Activated CD4-positive, CD25-positive, alpha-beta regulatory T cell treated with anti-CD3 and anti-CD28 coated beads, Interleukin-2, amount 50 U/mL, for 24 hours (primary cell): ENCODE measurements at regions not wholly inside any gene's neighbourhood (a gene's known extent, or its start where the extent isn't known, plus 50 kb on each side); places are given as distances from the start of the nearest gene placed in this dataset.

ENCODE experiments used
- ATAC-seq, 2 donors: fragments of 150-1000 bp; cut with Tn5 transposase; one replicate each; pipeline ENCODE4 v1.10.0; 2021; ENCODE audit warnings: mild to moderate bottlenecking in 1 of 2, moderate library complexity in 1 of 2

DNA sequence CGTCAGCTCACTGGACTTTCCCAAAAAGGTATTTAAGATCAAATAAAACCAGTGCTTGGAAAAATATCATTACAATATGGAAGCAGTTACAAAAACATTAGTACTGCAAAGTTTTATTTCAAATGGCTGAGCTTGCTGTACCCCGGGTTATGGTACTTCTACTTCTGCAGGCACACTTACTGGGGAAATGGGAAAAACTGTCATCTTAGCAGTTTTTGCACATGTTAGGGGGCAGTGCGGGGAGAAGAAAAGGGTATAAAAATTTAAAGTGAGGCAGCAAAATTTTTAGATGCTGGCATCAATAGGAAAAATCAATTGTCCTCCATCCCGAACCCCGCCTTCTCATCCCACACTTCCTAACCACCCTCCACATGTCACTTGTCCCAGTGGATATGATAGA, 133.4 kb downstream of the ATG4C start:
- ATAC-seq = no peak

DNA sequence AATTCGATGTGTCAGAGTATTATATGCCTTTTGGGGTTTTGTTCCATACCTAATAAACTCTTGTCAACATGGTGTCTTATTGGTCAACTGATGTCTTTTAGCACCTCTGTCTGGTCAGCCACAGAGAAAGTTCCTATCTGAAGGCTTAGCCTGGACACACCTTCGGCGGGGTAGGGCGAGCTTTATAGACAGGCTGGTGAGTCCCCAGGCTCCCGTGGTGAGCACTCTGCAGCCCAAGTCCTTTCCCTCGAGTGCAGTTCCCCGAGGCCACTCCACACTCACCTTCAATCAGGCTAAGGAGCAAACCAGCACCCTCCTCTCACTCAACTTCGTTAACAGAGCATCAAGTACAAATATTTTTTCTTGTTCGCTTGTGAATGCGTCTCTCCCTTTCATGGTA, 133.9 kb downstream of the ATG4C start:
- no peak for ATAC-seq

DNA sequence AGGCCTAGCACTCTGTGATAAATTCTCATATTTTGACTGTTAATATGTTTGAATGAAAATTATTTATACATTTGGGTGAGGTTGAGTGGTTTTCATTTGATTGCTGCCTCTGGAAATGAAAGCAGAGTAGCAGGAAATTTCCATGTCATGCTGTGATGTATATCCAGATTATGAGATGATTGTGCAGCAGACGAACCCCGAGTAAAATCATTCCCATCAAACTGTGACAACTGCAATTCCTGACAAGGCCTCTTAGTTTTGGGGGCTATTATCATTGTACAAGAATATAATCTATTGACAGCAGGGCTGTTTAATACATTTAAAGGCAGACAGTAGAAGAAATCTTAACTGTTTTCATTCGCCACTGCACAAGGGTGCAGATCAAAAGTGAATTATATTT, 134.8 kb downstream of the ATG4C start:
- no peak for ATAC-seq

DNA sequence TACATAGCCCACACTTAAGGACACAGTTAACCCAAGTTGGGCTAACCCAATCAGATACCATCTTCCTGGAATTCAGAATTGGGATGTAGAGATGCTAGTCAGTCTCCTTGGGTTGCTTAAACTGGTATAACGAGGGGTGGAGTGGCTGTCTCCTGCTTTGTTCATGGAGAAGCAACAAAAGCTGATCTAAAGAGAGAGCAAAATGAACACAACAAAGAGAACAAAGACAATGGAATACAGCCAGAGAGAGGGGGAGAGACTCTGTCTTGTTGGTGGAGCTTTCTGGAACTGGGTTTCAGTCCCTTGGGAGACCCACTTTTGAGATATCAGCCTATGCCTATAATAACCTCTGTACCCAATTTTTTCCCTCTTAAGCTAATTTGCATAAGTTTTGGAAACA, 138.1 kb downstream of the ATG4C start:
- no peak for ATAC-seq

DNA sequence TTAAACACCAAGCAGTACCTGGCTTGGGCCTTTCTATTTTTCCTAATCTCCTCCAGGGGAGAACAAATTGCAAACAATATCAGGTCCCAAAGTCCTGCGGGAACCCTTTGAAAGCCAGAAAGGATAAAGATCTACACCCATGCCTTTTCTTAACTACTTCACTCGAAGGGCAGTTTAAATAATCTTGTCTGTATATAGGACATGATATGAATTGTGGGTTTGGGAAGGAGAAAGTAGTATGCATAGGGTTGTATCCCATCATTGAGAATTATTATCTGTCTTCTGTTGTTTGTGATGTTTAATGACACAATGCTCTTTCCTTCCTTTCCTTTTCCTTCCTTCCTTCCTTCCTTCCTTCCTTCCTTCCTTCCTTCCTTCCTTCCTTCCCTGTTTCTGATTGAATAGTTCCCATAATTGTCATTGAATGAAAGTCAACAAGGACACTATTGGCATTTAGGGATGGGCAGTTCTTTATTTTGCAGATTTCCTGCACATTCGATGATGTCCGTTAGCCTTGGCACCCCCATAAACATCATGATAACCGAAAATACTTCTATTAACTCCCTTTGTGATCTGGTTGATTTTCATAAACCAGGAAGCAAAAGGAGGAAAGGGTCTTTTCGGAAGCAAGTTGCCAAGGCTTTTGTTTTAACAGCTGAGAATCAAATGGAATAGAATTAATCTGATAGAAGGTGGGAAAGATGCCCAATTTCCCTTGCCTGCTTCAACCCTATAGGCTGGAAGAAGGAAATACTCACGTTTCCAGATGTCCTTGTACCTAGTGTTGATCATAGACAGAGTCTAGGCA, 141.3 kb downstream of the ATG4C start:
- ATAC-seq = no peak

DNA sequence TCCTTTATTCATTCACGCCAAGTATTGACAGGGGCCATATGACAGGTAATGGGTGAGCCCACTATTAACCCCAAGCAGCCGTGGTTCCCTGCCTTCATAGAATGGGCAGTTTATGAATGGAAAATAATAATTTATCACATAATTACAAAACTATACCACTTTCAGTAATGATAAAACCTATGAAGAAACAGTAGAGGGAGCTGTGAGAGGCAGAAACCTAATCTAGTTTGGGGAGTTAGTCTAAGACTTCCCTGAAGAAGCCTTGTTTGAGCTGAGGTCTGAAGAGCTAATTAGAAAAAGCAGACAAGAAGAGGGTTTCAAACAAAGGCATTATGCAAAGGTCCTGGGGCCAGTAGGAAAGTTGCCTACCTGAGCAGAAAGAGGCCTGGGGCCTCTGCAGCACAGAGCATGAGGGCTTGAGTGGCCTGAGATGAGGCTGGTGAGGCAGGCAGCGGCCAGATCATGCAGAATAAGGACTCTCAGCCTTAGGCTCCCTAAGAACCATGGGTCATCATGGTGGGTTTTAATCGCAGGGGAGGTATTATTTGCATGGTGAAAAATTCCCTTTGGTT, 142.8 kb downstream of the ATG4C start:
- no peak for ATAC-seq

DNA sequence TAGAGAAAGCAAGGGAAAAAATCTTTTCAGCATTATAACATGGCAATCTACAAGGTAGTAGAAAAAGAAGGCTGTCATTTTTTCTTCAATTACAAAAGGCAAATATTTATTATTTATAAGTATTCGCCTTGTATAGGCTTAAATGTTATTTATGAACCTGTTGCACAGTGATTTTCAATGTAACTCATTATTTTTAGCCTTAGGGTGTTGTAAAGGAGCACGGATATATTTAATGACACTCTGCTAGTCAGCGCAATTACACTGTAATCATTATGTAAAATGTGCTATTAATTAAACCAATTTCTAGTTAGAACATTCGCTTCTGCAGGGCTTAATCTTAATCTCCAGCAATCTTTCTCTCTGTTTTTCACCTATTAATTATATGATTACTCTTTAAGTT, 145.0 kb downstream of the ATG4C start:
- no peak for ATAC-seq

DNA sequence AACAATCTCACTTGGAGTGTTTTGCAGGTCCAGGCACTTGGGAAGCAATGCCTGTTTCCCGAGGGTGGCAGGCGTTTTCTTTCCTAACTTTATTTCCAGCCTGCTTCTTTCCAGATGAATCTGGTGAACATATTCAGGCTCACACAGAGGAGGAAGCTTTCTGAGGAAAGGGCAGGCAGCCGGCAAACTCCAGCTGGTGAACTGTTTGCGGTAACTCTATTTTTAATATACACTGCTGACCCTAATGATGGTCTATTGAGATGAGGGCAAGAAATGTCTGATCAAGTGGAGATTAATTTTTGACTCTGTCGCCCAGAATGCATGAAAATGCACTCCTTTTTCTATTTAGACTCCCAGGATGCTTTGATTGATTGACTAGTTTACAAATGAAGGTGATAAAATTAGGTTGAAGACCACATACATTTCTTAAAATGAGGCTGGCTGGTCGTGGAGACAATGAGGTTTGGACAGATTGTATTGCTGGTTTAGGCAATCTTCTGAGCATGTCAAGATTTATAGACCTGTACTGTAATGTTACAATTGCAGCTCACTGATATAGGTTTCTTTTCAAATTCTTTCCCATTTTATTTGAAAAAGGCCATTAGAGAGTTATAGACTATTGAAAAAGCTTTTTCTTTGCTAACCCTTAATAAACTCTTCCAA, 153.8 kb downstream of the ATG4C start:
- ATAC-seq = no peak

DNA sequence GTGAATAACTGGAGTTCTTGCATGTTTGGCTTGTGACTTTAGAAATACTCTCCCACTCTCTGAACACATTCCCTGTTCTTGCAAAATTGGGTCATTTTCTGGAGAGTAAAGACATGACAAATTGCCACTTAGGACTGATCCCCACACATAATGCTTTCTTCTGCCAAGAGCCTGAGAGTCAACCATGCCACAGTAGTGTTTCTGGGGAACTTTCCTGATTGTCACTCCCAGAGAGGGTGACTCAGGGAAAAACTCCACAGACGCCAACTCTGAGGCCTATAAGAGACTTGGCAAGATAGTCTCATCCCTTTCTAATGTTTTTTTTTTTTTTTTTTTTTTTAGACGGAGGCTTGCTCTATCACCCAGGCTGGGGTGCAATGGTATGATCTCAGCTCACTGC, 157.8 kb downstream of the ATG4C start:
- no peak for ATAC-seq

DNA sequence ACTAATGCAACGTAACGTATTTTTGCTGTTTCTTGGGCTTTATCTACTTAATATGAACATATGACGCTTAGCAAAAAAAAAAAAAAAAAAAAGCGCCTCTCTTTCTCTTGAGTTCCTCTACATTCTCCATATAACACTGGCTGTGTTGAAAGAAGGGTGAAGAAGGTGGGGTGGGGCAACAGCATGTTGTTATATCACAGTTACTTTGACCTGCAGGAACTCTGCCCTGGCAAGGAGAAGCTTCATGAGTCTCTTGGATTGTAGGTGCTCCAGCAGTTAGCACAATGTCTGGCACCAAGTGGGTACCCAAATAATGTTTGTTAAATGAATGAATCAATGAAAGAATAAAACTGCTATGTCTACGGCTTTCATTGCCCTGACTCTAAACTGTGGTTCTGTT, 162.6 kb downstream of the ATG4C start:
- ATAC-seq = no peak

DNA sequence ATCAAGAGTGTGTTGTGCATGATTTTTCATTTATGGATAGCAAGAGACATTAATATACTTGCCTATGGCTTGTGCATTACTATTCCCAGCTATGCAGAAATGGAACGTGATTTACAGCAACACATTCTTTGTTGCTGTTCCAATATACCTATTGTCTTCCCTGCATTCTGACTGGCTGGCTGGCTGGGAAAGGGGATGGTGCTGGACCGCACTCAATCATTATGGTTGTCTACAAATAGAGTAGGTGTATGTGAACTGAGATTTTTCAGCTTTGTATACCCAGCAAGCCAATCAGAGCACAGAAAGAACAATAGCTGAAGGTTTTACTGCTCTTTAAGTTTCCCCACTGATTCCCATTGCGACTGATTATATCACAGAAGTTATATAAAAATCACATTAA, 167.5 kb downstream of the ATG4C start:
- no peak for ATAC-seq

DNA sequence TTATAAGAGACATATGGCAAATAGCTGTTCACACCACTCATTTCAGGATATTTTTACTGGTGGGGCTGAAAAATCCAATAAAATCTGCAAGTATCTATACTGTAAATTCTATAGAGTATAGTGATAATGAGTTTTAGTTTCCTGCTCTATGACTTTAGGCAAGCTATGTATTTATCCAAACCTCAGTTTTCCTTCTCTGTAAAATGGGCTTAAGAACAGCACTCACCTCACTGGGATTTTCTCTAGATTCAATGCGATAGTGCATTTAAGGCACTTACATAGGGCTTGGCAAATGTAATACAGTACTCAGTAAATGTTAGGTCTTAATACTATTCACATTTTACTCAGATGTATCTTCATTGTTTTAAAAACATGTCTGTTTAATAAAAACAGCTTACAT, 168.7 kb downstream of the ATG4C start:
- no peak for ATAC-seq

DNA sequence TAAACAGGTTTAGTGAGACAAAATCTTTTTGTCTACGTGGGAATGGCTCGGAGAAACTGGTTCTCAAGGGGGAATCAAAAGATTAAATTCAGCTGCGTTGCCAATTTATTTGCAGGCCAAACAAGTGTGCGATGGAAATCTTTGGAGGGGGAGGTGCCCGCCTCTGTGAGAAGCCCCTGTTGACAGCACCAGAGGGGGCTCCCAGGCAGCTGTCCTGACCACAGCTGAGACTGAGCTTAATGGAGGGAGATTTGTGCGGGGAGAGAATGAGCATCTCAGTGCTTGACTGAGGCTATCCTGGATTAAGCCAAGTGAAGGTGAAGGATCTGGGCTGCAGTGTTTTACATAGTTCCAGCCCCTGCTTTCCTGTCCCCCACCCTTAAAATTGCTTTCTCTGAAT, 169.7 kb downstream of the ATG4C start:
- no peak for ATAC-seq

DNA sequence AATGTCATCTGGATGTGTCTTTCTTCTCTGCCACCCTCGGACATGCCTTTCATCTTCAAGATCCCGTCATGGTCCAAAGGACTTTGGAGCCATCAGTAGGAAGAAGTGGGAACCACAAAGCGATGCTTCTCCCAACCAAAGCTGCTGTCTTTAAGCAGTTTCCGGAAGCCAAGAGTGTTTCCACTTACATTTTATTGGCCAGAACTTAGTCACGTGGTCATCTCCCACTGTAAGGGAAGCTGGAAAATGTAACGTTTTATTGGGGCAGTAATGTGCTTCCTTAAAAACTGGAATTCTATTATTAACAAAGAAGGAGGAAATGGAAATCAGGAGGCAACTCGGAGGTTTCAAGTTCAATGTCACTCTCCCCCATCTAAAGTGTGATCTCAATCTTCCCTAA, 170.8 kb downstream of the ATG4C start:
- no peak for ATAC-seq

DNA sequence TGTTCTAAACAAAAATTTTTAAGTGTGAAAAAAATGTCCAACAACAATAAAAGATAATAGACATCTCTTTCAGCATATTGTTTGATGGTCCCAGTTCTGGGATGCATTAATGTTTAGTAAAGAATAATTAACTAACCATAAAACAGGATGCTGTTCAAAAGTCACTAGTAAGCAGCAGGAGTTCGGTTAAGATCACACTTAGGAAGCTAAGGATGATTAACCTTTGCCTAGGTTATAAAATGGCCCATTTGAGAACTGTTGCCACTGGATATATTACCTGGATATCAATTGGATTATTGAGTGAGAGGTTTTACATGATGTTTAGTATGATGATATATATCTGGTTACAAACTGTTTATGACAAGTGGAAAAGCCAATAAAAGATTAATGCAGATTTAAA, 171.7 kb downstream of the ATG4C start:
- no peak for ATAC-seq

DNA sequence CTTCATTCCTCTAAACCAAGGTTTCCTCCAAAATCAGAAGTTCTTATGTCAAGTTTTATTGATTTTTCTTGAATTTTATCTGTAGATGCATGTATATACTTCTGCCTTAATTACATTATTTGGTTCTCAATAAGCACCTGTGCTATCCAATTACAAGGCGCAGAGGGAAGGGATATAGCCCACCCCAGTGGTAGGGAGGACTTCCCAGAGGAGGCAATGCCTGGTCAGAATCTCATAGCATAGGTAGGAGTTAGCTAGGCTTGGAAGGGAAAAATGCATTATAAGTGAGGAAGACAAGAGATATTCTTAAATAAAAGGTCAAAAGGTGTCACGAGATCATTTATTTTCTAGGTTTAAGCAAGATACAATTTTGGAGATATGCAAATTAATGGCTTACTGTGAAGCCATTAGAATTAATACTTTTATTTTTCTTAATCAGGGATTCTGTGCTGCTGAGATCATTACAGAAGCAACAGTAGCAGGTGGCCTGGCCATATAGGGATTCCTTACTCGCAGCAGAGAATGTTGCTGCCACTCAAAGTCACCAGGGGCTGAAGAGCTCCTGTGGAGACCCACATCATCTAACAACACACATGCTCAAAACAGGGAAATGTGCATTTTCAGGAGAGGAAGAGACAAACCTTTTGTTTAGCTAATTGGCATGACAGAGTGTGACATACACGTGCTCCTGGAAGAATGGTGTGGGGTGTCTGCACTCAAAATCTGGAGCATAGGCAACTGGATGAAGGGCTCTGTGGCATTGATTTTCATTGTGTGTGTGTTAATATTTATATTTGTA, 178.3 kb downstream of the ATG4C start:
- ATAC-seq = no peak

DNA sequence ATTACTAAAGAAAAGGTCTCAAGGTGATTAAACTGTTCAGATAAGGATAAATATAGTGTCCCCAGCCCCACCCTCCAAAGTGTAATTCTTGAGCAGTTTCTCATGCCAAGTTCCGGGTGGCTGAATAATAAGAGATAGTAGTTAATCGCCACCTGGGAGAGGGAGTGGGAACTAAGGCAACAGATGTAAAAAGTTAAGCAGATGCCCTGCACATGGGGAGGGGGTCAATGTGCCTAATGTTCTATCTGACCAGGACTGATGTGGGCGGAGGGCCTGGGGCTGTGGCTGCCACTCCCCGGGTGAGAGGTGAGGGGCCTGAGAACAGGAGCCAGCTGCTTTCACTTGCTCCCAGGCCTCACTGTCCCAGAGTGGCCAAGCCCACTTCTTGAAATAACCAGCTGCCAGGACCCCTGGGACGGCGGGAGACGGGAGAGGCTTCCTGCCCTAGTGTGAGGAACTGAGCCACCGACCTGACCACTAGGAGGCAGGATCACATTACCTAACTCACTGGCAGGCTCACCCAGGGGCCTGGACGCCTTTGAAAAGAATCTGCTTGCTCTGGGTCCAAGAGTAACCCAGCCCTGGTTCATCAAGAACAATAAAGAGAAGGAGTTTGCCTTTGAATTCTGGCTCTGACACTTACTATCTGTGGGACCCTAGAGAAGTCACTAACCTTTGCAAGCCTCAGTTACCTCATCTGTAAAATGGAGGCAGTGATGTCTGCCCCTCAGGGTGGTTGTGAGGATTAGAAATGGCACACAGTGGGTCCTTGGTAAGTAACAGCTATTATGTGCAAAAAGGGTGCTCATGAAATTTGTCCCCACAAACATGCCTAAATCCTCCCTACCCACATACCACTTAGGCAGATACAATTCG, 179.2 kb downstream of the ATG4C start:
- ATAC-seq = no peak

DNA sequence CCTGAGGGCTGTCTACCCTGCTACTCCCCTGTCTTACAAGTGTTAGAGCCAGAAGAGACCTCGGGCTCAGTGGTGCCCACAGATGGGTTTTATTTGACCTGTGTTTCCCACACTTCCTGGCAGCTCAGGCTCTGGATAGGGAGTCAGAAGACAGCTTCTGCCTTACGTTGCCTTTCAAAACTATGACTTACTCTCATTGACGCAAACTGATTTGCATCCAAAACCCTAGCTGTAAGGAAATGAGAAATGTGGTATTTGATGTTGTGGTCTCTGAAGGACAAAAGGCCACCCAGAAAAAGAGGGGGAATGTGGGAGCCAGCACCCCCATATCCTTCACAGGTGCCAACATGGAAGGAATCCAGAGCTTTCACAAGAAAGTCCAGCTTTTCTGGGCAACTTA, 180.2 kb downstream of the ATG4C start:
- ATAC-seq = no peak

DNA sequence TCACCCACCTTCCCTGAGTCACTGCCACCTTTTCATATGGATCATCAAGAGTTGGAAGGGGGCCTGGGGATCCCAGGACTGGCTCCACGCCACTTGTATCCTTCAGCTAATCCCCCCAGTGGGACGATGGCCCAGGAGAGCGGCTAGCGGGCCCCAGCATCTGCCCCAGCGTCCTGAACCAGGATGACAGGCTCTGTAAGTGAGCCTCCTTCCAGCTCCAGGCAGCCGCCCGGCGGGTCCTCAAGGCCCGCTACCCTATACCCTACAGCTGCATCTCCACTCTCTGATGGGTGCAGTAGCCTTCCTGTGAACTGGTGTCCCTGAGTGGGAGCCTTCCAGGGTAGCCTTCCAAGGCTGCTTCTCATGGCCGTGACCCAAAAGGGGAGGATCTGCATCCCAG, 183.1 kb downstream of the ATG4C start:
- no peak for ATAC-seq

DNA sequence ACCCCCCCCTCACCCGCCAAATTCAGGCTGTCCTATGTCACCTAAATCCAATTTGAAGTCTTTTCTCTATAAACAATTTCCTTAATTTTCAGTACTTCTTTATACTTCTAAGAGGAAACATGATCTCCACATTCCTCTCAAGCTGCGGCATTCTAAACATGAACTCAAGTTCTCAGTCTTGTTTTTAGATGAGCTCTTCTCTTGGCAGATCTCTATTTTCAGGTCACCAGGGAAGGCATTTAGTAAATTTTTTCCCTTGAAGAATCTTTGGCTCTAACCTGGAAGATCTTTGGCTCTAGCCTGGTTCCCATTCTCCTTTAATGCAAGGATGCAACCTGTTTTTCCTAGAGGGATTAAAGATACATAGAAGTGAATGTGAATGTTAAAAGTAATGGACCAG, 193.4 kb downstream of the ATG4C start:
- no peak for ATAC-seq

DNA sequence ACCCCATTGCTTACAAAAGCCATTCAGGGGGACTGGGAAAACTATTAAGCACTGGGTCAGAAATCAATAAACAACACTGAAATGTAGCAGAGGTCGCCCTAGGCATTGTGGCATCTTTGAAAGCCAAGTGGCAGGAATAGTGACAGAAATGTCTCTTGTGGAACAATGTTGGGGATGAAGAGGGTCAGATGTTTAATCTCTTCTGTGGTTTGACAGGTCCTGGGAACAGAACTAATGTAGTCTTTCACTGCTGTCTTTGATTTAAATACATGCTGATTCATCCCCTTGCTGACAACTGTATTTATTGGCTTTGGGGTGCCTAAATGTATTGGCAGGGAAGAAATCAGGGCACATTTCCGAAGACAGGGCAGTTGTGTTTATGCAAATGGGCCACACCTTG, 194.8 kb downstream of the ATG4C start:
- ATAC-seq = no peak

DNA sequence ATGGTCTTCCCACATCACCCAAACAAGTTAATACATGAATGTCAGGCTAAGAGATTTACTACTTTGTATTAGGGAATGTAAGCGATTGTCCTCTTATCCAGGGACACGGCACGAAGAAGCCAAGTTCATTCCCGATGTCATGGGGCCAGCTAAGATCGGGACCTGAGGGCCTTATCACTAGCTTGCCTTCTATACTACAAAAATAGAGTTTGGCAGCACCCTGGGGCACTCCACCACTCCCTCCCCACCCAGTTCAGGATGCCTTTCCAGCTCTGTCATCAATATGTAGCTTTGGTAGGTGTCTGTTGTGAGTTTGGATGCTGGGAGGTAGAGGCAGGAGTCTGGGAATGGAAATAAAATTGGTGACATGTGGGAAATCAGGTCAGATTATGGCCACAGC, 197.5 kb downstream of the ATG4C start:
- ATAC-seq = no peak

DNA sequence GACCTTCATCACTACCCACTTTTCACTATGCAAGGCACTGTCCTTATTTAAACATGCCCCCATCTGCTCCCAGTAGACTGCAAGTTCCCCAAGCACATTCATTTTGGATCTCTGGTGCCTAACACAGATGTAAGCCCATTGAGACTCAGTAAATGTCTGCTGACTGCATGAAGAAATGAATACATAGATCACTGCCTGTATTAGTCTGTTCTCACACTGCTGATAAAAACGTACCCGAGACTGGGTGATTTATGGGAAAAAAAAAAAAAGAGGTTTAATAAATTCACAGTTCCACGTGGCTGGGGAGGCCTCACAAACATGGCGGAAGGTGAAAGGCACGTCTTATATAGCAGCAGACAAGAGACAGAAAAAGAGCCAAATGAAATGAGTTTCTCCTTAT, 204.9 kb downstream of the ATG4C start:
- ATAC-seq = no peak
